ENCODE measurements at regions not wholly inside any gene's neighbourhood (a gene's known extent, or its start where the extent isn't known, plus 50 kb on each side); places are given as distances from the start of the nearest gene placed in this dataset.

DNA sequence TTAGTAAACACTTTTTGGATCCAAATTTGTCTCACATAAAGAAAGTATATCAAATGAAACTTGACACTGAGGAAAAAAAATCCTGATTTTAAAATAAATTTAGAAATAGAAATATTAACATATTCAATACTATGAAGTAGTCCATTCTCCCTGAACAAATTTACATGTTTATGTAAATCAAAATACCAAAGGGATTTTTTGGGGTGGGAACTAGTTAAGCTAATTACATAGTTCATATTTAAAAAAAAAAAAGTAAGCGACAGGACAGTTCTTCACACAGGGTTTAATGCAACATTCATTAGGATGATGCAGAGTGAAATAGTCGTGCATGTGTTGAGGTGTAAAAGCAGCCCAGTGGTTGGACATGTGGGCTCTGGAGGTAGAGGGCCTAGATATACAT is 433.5 kb upstream of the B3GALT2 start:
- TF ChIP-seq, protein P1, sequence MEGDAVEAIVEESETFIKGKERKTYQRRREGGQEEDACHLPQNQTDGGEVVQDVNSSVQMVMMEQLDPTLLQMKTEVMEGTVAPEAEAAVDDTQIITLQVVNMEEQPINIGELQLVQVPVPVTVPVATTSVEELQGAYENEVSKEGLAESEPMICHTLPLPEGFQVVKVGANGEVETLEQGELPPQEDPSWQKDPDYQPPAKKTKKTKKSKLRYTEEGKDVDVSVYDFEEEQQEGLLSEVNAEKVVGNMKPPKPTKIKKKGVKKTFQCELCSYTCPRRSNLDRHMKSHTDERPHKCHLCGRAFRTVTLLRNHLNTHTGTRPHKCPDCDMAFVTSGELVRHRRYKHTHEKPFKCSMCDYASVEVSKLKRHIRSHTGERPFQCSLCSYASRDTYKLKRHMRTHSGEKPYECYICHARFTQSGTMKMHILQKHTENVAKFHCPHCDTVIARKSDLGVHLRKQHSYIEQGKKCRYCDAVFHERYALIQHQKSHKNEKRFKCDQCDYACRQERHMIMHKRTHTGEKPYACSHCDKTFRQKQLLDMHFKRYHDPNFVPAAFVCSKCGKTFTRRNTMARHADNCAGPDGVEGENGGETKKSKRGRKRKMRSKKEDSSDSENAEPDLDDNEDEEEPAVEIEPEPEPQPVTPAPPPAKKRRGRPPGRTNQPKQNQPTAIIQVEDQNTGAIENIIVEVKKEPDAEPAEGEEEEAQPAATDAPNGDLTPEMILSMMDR (IDR thresholded peaks at IDR 0.05 in 2 of 3, conservative IDR thresholded peaks at IDR 0.05 in 1 of 3; ENCODE audit: insufficient read depth in 2 of 3, low read depth in 1 of 3, low read length in 3 of 3), result no peak
- TF ChIP-seq CBX3 (IDR thresholded peaks at IDR 0.05; ENCODE audit: borderline replicate concordance in 1 of 2, low read length in 2 of 2) (no peak), ZNF121 (CRISPR knock-in tag; conservative IDR thresholded peaks at IDR 0.05) (no peak), ZZZ3 (IDR thresholded peaks at IDR 0.05) (no peak), JUNB (CRISPR knock-in tag; conservative IDR thresholded peaks at IDR 0.05) (no peak), NFE2L1 (tag; IDR thresholded peaks at IDR 0.05; ENCODE audit: borderline replicate concordance, low read depth) (no peak)
- TF ChIP-seq, protein P2, sequence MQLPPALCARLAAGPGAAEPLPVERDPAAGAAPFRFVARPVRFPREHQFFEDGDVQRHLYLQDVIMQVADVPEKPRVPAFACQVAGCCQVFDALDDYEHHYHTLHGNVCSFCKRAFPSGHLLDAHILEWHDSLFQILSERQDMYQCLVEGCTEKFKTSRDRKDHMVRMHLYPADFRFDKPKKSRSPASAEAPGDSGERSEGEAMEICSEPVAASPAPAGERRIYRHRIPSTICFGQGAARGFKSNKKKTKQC (CRISPR knock-in tag; IDR thresholded peaks at IDR 0.05), result no peak
- TF ChIP-seq, protein P3, sequence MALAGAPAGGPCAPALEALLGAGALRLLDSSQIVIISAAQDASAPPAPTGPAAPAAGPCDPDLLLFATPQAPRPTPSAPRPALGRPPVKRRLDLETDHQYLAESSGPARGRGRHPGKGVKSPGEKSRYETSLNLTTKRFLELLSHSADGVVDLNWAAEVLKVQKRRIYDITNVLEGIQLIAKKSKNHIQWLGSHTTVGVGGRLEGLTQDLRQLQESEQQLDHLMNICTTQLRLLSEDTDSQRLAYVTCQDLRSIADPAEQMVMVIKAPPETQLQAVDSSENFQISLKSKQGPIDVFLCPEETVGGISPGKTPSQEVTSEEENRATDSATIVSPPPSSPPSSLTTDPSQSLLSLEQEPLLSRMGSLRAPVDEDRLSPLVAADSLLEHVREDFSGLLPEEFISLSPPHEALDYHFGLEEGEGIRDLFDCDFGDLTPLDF (CRISPR knock-in tag; IDR thresholded peaks at IDR 0.05), result no peak

Measured in K562 (cell line).